SH-SY5Y (cell line): ENCODE measurements at regions not wholly inside any gene's neighbourhood (a gene's known extent, or its start where the extent isn't known, plus 50 kb on each side); places are given as distances from the start of the nearest gene placed in this dataset.

Experiments used
- GATA2 ChIP-seq: IDR thresholded peaks from 2 replicates; pipeline ENCODE4 v1.6.1; 2011; ENCODE audit warnings: mild to moderate bottlenecking, low read depth, low read length
- GATA3 ChIP-seq: IDR thresholded peaks from 2 replicates; pipeline ENCODE4 v1.6.1; 2011; ENCODE audit warnings: low read depth, mild to moderate bottlenecking, low read length, moderate library complexity

DNA sequence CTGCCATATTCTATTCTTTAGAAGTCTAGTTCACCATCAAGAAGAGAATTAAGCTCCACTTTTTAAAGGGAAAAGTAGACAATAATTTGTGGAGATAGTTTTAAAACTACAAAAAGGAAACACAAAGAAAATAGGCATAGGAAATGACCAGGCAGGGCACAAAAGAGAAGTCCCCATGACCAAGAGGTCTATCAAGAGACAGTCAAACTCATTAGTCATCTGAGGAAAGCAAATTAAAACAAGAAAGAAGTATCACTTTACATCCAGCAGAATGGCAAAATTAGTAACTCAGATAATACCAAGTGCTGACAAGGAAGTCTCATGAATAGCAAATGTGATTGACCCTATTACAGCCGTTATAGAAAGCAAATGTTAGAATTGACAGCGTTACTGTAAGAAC, 243.7 kb upstream of the SNX7 start:
- TF ChIP-seq GATA3 (no peak), GATA2 (no peak)
